ENCODE measurements at regions not wholly inside any gene's neighbourhood (a gene's known extent, or its start where the extent isn't known, plus 50 kb on each side); places are given as distances from the start of the nearest gene placed in this dataset.

GRCh38 chr5:58018016-58018415 lies 441.9 kb downstream of the PLK2 start:
- TF ChIP-seq CTCF (optimal IDR thresholded peaks at IDR 0.05 in 1 of 3, IDR thresholded peaks at IDR 0.05 in 1 of 3, conservative IDR thresholded peaks at IDR 0.05 in 1 of 3; ENCODE audit: extremely low read depth in 1 of 3, insufficient read depth in 2 of 3, low read length in 3 of 3): no peak
- TF ChIP-seq EZH2 (IDR thresholded peaks at IDR 0.05; ENCODE audit: low read length): no peak
